ENCODE measurements at regions not wholly inside any gene's neighbourhood (a gene's known extent, or its start where the extent isn't known, plus 50 kb on each side); places are given as distances from the start of the nearest gene placed in this dataset.

- no peak for ATAC-seq
- H3K27me3 ChIP-seq = peaks cover 0 to 3% (median 0%) of the 10 kb centered on the region in 3 donors
- H3K27ac ChIP-seq = no peak overlapping the region
- intact Hi-C loops (cut with DNase I; ENCODE audit: low total_unique reads) (no loop called here), in situ Hi-C loops (cut with MboI; ENCODE audit: low sequenced_read_pairs in 4 of 4) (no loop called here)
- no peak for TF ChIP-seq CTCF (IDR thresholded peaks at IDR 0.05 in 4 of 5, conservative IDR thresholded peaks at IDR 0.05 in 1 of 5)
- no peak for TF ChIP-seq POLR2A (IDR thresholded peaks at IDR 0.05)
- H3K4me1 ChIP-seq = no peaks in the 10 kb centered on the region
- H3K4me3 ChIP-seq = no peak overlapping the region
- no peaks in the 10 kb centered on the region for H3K9me3 ChIP-seq
- DNase-seq = no peak
- no peaks in the 10 kb centered on the region for H3K36me3 ChIP-seq
Observed at GRCh38 chr3:117566926-117567325, 857.3 kb downstream of the TUSC7 start.

GRCh38 chr3:117567382-117567781, 857.8 kb downstream of the TUSC7 start:
- H3K36me3 ChIP-seq = no peaks in the 10 kb centered on the region
- H3K27ac ChIP-seq = no peak overlapping the region
- intact Hi-C loops (cut with DNase I; ENCODE audit: low total_unique reads) (no loop called here), in situ Hi-C loops (cut with MboI; ENCODE audit: low sequenced_read_pairs in 4 of 4) (no loop called here)
- TF ChIP-seq POLR2A (IDR thresholded peaks at IDR 0.05) (no peak), CTCF (IDR thresholded peaks at IDR 0.05 in 4 of 5, conservative IDR thresholded peaks at IDR 0.05 in 1 of 5) (no peak)
- DNase-seq = no peak
- H3K9me3 ChIP-seq = no peaks in the 10 kb centered on the region
- no peak overlapping the region for H3K4me3 ChIP-seq
- H3K4me1 ChIP-seq = no peaks in the 10 kb centered on the region
- ATAC-seq = no peak
- peaks cover 0 to 3% (median 0%) of the 10 kb centered on the region in 3 donors for H3K27me3 ChIP-seq

GRCh38 chr3:117567906-117568305, 858.3 kb downstream of the TUSC7 start:
- no peak overlapping the region for H3K27ac ChIP-seq
- in situ Hi-C loops (cut with MboI; ENCODE audit: low sequenced_read_pairs in 4 of 4) (no loop called here), intact Hi-C loops (cut with DNase I; ENCODE audit: low total_unique reads) (no loop called here)
- H3K4me1 ChIP-seq = no peaks in the 10 kb centered on the region
- peaks cover 0 to 3% (median 0%) of the 10 kb centered on the region in 3 donors for H3K27me3 ChIP-seq
- ATAC-seq (no peak), DNase-seq (no peak)
- no peaks in the 10 kb centered on the region for H3K36me3 ChIP-seq
- no peak for TF ChIP-seq POLR2A (IDR thresholded peaks at IDR 0.05)
- no peak for TF ChIP-seq CTCF (IDR thresholded peaks at IDR 0.05 in 4 of 5, conservative IDR thresholded peaks at IDR 0.05 in 1 of 5)
- H3K9me3 ChIP-seq = no peaks in the 10 kb centered on the region
- H3K4me3 ChIP-seq = no peak overlapping the region

GRCh38 chr3:117572786-117573185, 863.2 kb downstream of the TUSC7 start:
- H3K4me1 ChIP-seq = no peaks in the 10 kb centered on the region
- TF ChIP-seq CTCF (IDR thresholded peaks at IDR 0.05 in 4 of 5, conservative IDR thresholded peaks at IDR 0.05 in 1 of 5) (no peak), POLR2A (IDR thresholded peaks at IDR 0.05) (no peak)
- intact Hi-C loops (cut with DNase I; ENCODE audit: low total_unique reads) (no loop called here), in situ Hi-C loops (cut with MboI; ENCODE audit: low sequenced_read_pairs in 4 of 4) (no loop called here)
- ATAC-seq (no peak), DNase-seq (no peak)
- no peak overlapping the region for H3K27ac ChIP-seq
- no peaks in the 10 kb centered on the region for H3K36me3 ChIP-seq
- no peak overlapping the region for H3K4me3 ChIP-seq
- peaks cover 0 to 3% (median 0%) of the 10 kb centered on the region in 3 donors for H3K27me3 ChIP-seq
- no peaks in the 10 kb centered on the region for H3K9me3 ChIP-seq

GRCh38 chr3:117580806-117581205, 871.2 kb downstream of the TUSC7 start:
- no peaks in the 10 kb centered on the region for H3K36me3 ChIP-seq
- no peak for DNase-seq
- intact Hi-C loops (cut with DNase I; ENCODE audit: low total_unique reads) (no loop called here), in situ Hi-C loops (cut with MboI; ENCODE audit: low sequenced_read_pairs in 4 of 4) (no loop called here)
- H3K4me3 ChIP-seq = no peak overlapping the region
- no peak overlapping the region for H3K27ac ChIP-seq
- no peak for TF ChIP-seq POLR2A (IDR thresholded peaks at IDR 0.05)
- TF ChIP-seq CTCF (IDR thresholded peaks at IDR 0.05 in 4 of 5, conservative IDR thresholded peaks at IDR 0.05 in 1 of 5) = no peak
- H3K9me3 ChIP-seq = no peaks in the 10 kb centered on the region
- H3K4me1 ChIP-seq = no peaks in the 10 kb centered on the region
- ATAC-seq = no peak
- H3K27me3 ChIP-seq = no peaks in the 10 kb centered on the region

All from gastrocnemius medialis (tissue), 4 donors.